ENCODE measurements at regions not wholly inside any gene's neighbourhood (a gene's known extent, or its start where the extent isn't known, plus 50 kb on each side); places are given as distances from the start of the nearest gene placed in this dataset.

GRCh38 chr10:130579913-130580312 lies 443.7 kb downstream of the GLRX3 start:
- ChIA-PET CTCF (no interaction called here), POLR2A (no interaction called here)
- H3K4me3 ChIP-seq (ENCODE audit: low read depth, low read length), result no peak overlapping the region
- no peak for TF ChIP-seq CTCF (IDR thresholded peaks at IDR 0.05; ENCODE audit: insufficient read depth, low read length, missing control alignments)
- DNase-seq (ENCODE audit: low read depth, low spot score), result no peak

GRCh38 chr10:130580975-130581374 lies 444.8 kb downstream of the GLRX3 start:
- no peak for DNase-seq (ENCODE audit: low read depth, low spot score)
- H3K4me3 ChIP-seq (ENCODE audit: low read depth, low read length), result no peak overlapping the region
- TF ChIP-seq CTCF (IDR thresholded peaks at IDR 0.05; ENCODE audit: insufficient read depth, low read length, missing control alignments), result no peak
- POLR2A ChIA-PET, result no interaction called here
- CTCF ChIA-PET, result no interaction called here

- POLR2A ChIA-PET, result no interaction called here
- CTCF ChIA-PET, result no interaction called here
- TF ChIP-seq CTCF (IDR thresholded peaks at IDR 0.05; ENCODE audit: insufficient read depth, low read length, missing control alignments), result no peak
- DNase-seq (ENCODE audit: low read depth, low spot score), result no peak
- H3K4me3 ChIP-seq (ENCODE audit: low read depth, low read length), result no peak overlapping the region
Observed at GRCh38 chr10:130587718-130588117, 451.5 kb downstream of the GLRX3 start.

GRCh38 chr10:130606001-130606405 lies 469.8 kb downstream of the GLRX3 start:
- TF ChIP-seq CTCF (IDR thresholded peaks at IDR 0.05; ENCODE audit: insufficient read depth, low read length, missing control alignments), result no peak
- DNase-seq (ENCODE audit: low read depth, low spot score), result no peak
- no peak overlapping the region for H3K4me3 ChIP-seq (ENCODE audit: low read depth, low read length)
- CTCF ChIA-PET, result no interaction called here
- POLR2A ChIA-PET, result no interaction called here

- POLR2A ChIA-PET, result no interaction called here
- DNase-seq (ENCODE audit: low read depth, low spot score), result no peak
- CTCF ChIA-PET, result no interaction called here
- H3K4me3 ChIP-seq (ENCODE audit: low read depth, low read length), result no peak overlapping the region
- TF ChIP-seq CTCF (IDR thresholded peaks at IDR 0.05; ENCODE audit: insufficient read depth, low read length, missing control alignments), result no peak
Observed at GRCh38 chr10:130607366-130607765, 471.2 kb downstream of the GLRX3 start.

- no peak overlapping the region for H3K4me3 ChIP-seq (ENCODE audit: low read depth, low read length)
- CTCF ChIA-PET, result no interaction called here
- POLR2A ChIA-PET, result no interaction called here
- TF ChIP-seq CTCF (IDR thresholded peaks at IDR 0.05; ENCODE audit: insufficient read depth, low read length, missing control alignments), result no peak
- no peak for DNase-seq (ENCODE audit: low read depth, low spot score)
Observed at GRCh38 chr10:130611239-130611638, 475.0 kb downstream of the GLRX3 start.
